Activated CD4-positive, alpha-beta T cell treated with anti-CD3 and anti-CD28 coated beads, Interleukin-2, amount 10 ng/mL, durations not matched to agents 7 days and 5 days (primary cell): ENCODE measurements at regions not wholly inside any gene's neighbourhood (a gene's known extent, or its start where the extent isn't known, plus 50 kb on each side); places are given as distances from the start of the nearest gene placed in this dataset.

Experiments
- CTCF ChIA-PET: fragments of 350-600 bp; sonication (Branson Sonifier 250); formaldehyde crosslinking; loops from one replicate; lab custom pipeline; 2021; ENCODE audit warnings: antibody characterized with exemption; lab: Charles Lee
- POLR2A ChIA-PET: fragments of 350-600 bp; sonication (Branson Sonifier 250); formaldehyde crosslinking; loops from one replicate; lab custom pipeline; 2021; ENCODE audit warnings: antibody characterized with exemption; lab: Charles Lee
- DNase-seq: peaks from one replicate; pipeline ENCODE4 v3.0.0-alpha.2; 2020
- H3K27ac Mint-ChIP-seq: one replicate; pipeline ENCODE4 v1.8.0; 2021; ENCODE audit warnings: mild to moderate bottlenecking, moderate library complexity, mixed read lengths
- H3K27me3 Mint-ChIP-seq: one replicate; pipeline ENCODE4 v1.8.0; 2021; ENCODE audit warnings: mixed read lengths
- H3K36me3 Mint-ChIP-seq: one replicate; pipeline ENCODE4 v1.8.0; 2021; ENCODE audit warnings: low read depth, mixed read lengths
- H3K4me1 Mint-ChIP-seq: one replicate; pipeline ENCODE4 v1.8.0; 2021; ENCODE audit warnings: mixed read lengths
- H3K4me3 Mint-ChIP-seq: one replicate; pipeline ENCODE4 v1.8.0; 2021; ENCODE audit warnings: mild to moderate bottlenecking, moderate library complexity, mixed read lengths
- H3K9me3 Mint-ChIP-seq: one replicate; pipeline ENCODE4 v1.8.0; 2021; ENCODE audit warnings: mixed read lengths

DNA sequence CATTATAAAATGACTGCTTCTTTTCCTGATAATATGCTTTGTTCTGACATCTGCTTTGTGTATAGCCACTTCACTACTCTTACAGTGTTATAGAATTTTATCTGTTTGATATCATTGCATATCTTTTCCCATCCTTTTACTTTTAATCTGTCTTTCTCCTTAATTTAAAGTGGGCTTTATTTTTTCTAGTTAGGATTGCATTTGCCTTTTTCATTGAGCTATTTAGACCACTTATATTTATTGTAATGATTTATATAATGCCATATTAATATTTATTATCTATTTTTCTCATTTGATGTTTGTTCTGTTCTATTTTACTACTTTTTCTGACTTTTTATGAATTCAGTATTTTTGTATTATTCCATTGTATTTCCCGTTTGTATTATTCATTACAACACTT lies 758.7 kb downstream of the TMEM182 start:
- Mint-ChIP-seq H3K27ac (no peak overlapping the region), H3K27me3 (no peaks in the 10 kb centered on the region), H3K36me3 (no peaks in the 10 kb centered on the region), H3K4me3 (no peak overlapping the region), H3K9me3 (no peaks in the 10 kb centered on the region), H3K4me1 (no peaks in the 10 kb centered on the region)
- DNase-seq: no peak
- ChIA-PET POLR2A (no interaction called here), CTCF (no interaction called here)

DNA sequence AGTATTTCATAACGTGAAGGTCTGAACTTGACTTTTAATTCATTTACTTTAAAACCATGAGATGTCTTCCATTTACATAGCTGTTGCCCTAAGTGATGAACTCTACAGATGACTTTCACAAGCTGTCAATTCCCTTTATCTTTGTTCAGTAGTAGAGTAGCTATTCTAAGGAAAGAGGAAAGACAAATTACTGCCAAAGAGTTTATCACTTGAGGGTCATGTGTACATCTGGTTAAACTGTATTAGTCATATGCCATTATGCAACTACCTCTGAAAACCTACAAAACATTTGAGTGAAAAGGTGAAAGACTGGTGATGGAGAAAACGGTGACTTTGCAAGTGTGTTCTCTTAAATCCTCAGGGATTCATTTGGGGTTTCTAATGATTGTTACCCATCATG lies 763.9 kb downstream of the TMEM182 start:
- Mint-ChIP-seq H3K9me3 (peaks cover 5% of the 10 kb centered on the region), H3K4me3 (no peak overlapping the region), H3K27ac (no peak overlapping the region), H3K36me3 (no peaks in the 10 kb centered on the region), H3K4me1 (no peaks in the 10 kb centered on the region), H3K27me3 (no peaks in the 10 kb centered on the region)
- ChIA-PET CTCF (no interaction called here), POLR2A (no interaction called here)
- no peak for DNase-seq

DNA sequence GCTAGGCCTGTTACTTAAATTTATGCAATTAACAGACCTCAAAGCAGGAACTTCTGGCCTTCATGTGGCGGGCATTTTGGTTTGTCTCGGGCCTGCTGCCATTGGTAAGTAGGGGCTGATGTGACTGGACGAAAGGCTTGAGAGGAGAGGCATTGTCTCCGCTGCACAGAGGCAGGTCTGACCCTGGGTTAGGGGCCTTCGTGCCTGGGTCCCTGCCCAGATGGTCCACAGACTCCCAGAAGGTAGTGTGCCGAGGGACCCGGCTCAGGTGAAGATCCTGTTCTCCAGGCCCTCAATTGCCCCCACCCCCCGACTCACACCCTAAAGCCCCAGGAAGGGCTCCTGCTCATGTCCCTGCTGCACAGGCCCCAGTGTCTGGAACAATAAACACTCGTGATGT lies 764.9 kb downstream of the TMEM182 start:
- Mint-ChIP-seq H3K27ac (no peak overlapping the region), H3K4me3 (no peak overlapping the region), H3K36me3 (no peaks in the 10 kb centered on the region), H3K4me1 (no peaks in the 10 kb centered on the region), H3K27me3 (no peaks in the 10 kb centered on the region), H3K9me3 (peaks cover 5% of the 10 kb centered on the region)
- no peak for DNase-seq
- ChIA-PET POLR2A (no interaction called here), CTCF (no interaction called here)

DNA sequence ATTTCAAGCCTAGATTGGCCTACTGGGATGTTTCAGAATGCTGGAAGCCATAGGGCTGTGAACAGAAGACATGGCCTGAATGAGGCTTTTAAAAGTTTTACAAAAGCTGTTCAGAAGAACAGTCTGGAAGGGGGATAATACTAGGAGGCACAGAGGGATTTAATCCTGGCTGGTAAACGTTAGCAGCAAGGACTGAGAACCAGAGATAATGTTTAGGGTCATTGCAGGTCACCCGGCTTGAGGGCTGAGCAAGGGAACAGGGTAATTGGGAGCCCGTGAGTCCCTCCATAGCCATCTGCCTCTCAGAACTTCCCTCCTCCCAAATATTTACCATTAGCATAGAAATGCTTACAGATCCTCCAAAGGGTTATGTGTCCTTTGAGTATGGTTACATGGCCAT lies 765.4 kb downstream of the TMEM182 start:
- peaks cover 5% of the 10 kb centered on the region for H3K9me3 Mint-ChIP-seq
- POLR2A ChIA-PET: no interaction called here
- H3K27ac Mint-ChIP-seq: no peak overlapping the region

DNA sequence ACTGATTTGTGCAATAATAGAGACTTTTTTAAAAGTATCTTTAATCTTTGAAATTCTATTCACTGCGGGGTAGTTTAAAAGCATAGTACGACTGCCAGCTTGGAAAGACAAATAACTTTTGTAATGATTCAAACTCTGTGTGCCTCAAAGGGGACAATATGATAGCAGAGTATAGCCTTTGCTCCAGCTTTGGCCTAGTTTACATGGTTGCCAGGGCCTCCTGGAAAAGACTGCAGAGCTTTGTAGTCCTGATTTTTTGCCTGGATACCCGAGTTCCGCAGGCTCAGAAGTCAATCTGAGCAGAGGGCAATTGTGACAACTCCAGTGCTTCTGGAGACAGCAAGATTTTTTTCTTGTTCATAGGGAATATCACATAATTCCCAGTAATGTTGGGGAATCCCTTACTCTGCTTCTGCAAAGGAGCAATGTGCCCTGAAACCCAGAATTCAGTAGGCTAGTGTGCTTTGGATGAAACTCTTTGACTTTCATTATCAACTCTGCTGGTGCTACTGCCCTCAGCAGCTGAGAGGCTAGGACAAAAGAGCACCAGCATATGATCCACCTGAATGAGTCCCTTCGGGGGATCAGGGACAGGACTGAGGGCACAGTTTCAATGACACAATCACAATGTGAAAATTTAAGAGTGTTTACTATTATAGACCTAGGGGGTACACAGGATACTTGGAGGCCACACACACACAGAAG lies 768.1 kb downstream of the TMEM182 start:
- no peaks in the 10 kb centered on the region for H3K4me1 Mint-ChIP-seq
- no peak for DNase-seq
- H3K4me3 Mint-ChIP-seq: no peak overlapping the region
- H3K36me3 Mint-ChIP-seq: no peaks in the 10 kb centered on the region
- no peaks in the 10 kb centered on the region for H3K27me3 Mint-ChIP-seq
- ChIA-PET POLR2A (no interaction called here), CTCF (no interaction called here)
- peaks cover 5% of the 10 kb centered on the region for H3K9me3 Mint-ChIP-seq
- no peak overlapping the region for H3K27ac Mint-ChIP-seq

More for the DNA sequence above, 765.4 kb downstream of the TMEM182 start:
- no peak for DNase-seq
- no peaks in the 10 kb centered on the region for H3K36me3 Mint-ChIP-seq
- no peak overlapping the region for H3K4me3 Mint-ChIP-seq
- no peaks in the 10 kb centered on the region for H3K4me1 Mint-ChIP-seq
- CTCF ChIA-PET: no interaction called here
- no peaks in the 10 kb centered on the region for H3K27me3 Mint-ChIP-seq

DNA sequence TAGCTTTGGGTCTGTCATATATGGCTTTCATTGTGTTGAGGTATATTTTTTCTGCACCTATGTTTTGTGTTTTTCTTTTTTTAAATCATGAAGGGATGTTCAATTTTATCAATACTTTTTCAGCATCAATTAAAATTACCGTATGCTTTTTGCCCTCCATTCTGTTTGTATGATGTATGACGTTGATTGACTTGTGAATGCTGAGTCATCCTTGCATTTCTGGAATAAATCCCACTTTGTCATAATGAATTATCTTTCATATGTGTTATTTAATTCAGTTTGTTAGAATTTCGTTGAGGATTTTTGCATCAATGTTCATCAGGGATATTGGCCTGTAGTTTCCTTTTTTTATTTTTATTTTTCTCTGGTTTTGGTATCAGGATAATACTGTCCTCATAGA lies 790.9 kb downstream of the TMEM182 start:
- Mint-ChIP-seq H3K4me3 (no peak overlapping the region), H3K9me3 (peaks cover 5% of the 10 kb centered on the region), H3K27me3 (no peaks in the 10 kb centered on the region), H3K4me1 (no peaks in the 10 kb centered on the region), H3K27ac (no peak overlapping the region), H3K36me3 (no peaks in the 10 kb centered on the region)
- POLR2A ChIA-PET: no interaction called here
- DNase-seq: no peak
- CTCF ChIA-PET: no interaction called here

DNA sequence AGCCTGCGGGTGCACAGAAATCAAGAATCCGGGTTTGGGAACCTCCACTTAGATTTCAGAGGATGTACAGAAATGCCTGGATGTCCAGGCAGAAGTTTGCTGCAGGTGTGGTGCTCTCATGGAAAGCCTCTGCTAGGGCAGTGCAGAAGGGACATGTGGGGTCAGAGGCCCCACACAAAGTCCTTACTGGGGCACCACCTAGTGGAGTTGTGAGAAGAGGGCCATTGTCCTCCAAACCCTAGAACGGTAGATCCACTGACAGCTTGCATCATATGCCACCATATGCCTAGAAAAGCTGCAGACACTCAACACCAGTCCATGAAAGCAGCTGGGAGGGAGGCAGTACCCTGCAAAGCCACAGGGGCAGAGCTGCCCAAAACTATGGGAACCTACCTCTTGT lies 833.0 kb downstream of the TMEM182 start:
- Mint-ChIP-seq H3K4me3 (no peak overlapping the region), H3K36me3 (no peaks in the 10 kb centered on the region)
- POLR2A ChIA-PET: no interaction called here

DNA sequence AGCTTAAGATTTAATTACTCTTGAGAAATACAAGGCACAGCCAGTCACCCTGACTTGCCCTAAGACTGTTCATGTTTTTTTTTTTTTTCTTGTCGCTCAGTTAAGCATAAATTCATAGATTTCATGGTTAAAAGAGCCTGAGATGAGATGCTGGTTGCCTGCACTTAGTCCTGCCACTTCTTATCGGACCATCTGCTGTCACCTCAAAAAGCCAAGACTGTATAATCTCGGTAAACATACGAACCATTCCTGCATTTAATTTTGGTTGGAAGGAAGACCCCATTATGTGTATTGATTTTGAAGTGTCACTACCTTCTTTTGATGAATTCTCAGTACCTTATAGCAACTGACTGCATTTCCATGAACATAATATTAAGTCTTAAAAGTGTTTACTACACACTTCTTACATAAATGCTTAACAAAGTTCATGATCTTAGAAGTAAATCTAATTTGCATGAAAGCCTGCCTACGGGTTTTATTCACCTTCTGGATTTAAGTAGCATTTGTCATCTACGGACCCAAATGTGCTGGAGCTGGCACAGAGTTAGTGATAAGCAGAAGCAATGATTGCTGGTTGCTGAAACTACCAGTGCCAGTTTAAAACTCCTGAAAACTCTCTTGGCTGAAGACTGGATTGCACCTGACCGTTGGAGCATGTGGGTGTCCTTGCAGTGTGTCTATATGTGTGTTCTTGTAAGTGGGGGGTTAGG lies 843.4 kb downstream of the TMEM182 start:
- Mint-ChIP-seq H3K36me3 (no peaks in the 10 kb centered on the region), H3K4me3 (no peak overlapping the region), H3K27me3 (no peaks in the 10 kb centered on the region), H3K27ac (no peak overlapping the region), H3K4me1 (no peaks in the 10 kb centered on the region), H3K9me3 (peaks cover 3% of the 10 kb centered on the region)
- no peak for DNase-seq
- ChIA-PET POLR2A (no interaction called here), CTCF (no interaction called here)

More for the DNA sequence above, 833.0 kb downstream of the TMEM182 start:
- no peak for DNase-seq
- H3K9me3 Mint-ChIP-seq: peaks cover 18% of the 10 kb centered on the region
- no peaks in the 10 kb centered on the region for H3K4me1 Mint-ChIP-seq
- CTCF ChIA-PET: no interaction called here
- H3K27ac Mint-ChIP-seq: no peak overlapping the region
- no peaks in the 10 kb centered on the region for H3K27me3 Mint-ChIP-seq

DNA sequence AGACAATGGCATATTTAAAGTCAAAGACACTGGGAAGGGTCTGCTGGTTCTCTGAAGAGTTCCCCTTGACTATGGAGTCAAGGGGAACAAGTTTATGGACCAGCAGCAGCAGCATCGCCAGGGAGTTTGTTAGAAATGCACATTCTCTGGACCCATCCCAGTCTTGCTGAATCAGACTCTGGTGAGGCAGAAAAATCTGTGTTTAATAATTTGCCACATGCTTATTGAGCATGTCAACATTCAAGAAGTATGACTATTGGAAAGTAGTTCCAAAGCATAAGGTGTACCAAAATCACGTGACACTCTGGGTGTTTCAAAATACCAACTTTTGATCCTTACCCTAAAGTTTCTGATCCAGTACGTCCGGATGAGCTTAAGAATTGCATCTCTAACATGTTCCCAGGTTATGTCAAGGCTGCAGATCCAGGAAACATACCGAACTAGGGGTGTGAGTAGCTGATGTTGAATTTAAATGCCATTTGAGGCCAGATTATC lies 853.8 kb downstream of the TMEM182 start:
- POLR2A ChIA-PET: no interaction called here
- DNase-seq: no peak
- Mint-ChIP-seq H3K9me3 (peaks cover 3% of the 10 kb centered on the region), H3K27me3 (no peaks in the 10 kb centered on the region), H3K4me1 (no peaks in the 10 kb centered on the region), H3K27ac (no peak overlapping the region), H3K36me3 (no peaks in the 10 kb centered on the region), H3K4me3 (no peak overlapping the region)
- CTCF ChIA-PET: no interaction called here

GRCh38 chr2:103616891-103617290 lies 855.1 kb downstream of the TMEM182 start:
- Mint-ChIP-seq H3K36me3 (no peaks in the 10 kb centered on the region), H3K4me3 (no peak overlapping the region), H3K4me1 (no peaks in the 10 kb centered on the region), H3K27ac (no peak overlapping the region), H3K9me3 (peaks cover 7% of the 10 kb centered on the region), H3K27me3 (no peaks in the 10 kb centered on the region)
- CTCF ChIA-PET: no interaction called here
- POLR2A ChIA-PET: no interaction called here
- DNase-seq: no peak

- no peaks in the 10 kb centered on the region for H3K4me1 Mint-ChIP-seq
- peaks cover 7% of the 10 kb centered on the region for H3K9me3 Mint-ChIP-seq
- H3K27ac Mint-ChIP-seq: no peak overlapping the region
- no peaks in the 10 kb centered on the region for H3K27me3 Mint-ChIP-seq
- DNase-seq: no peak
- POLR2A ChIA-PET: no interaction called here
- CTCF ChIA-PET: no interaction called here
- H3K36me3 Mint-ChIP-seq: no peaks in the 10 kb centered on the region
- no peak overlapping the region for H3K4me3 Mint-ChIP-seq
Measured at GRCh38 chr2:103618112-103618511, 856.3 kb downstream of the TMEM182 start.

DNA sequence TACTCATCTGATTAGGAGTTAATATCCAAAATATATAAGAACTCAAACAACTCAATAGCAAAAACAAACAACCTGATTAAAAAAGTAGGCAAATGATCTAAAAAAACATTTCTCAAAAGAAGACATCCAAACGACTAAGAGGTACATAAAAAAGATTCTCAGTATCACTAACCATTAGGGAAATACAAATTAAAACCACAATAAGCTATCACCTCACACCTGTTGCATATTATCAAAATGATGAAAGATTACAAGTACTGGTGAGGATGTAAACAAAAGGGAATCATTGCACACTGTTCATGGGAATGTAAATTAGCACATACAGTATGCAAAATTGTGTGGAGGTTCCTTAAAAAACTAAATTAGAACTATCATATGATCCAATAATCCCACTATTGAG lies 865.5 kb downstream of the TMEM182 start:
- no peaks in the 10 kb centered on the region for H3K36me3 Mint-ChIP-seq
- H3K4me1 Mint-ChIP-seq: no peaks in the 10 kb centered on the region
- H3K4me3 Mint-ChIP-seq: no peak overlapping the region
- H3K27ac Mint-ChIP-seq: no peak overlapping the region
- no peaks in the 10 kb centered on the region for H3K27me3 Mint-ChIP-seq
- H3K9me3 Mint-ChIP-seq: peaks cover 4% of the 10 kb centered on the region
- ChIA-PET POLR2A (no interaction called here), CTCF (no interaction called here)
- no peak for DNase-seq

DNA sequence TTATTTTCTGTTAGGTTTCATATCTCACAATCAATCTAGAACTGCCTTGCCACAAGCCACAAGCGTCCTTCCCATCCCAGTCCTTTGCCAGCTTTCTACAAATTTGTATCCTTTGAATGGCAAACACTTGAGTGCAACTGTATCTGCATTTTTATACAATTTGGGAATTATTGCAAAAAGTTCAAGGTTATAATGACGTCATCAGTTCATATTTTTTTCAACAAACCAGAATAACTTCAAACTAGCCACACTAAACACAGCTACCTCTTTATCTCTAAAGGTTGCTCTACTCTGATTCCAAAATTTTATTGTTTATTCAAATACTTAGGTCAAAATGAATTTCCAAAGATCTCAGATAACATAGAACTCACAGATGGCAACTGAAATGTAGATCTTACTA lies 877.1 kb downstream of the TMEM182 start:
- H3K4me1 Mint-ChIP-seq: no peaks in the 10 kb centered on the region
- no peaks in the 10 kb centered on the region for H3K27me3 Mint-ChIP-seq
- H3K27ac Mint-ChIP-seq: no peak overlapping the region
- ChIA-PET CTCF (no interaction called here), POLR2A (no interaction called here)
- peaks cover 5% of the 10 kb centered on the region for H3K9me3 Mint-ChIP-seq
- no peaks in the 10 kb centered on the region for H3K36me3 Mint-ChIP-seq
- no peak for DNase-seq
- no peak overlapping the region for H3K4me3 Mint-ChIP-seq
